ENCODE measurements at regions not wholly inside any gene's neighbourhood (a gene's known extent, or its start where the extent isn't known, plus 50 kb on each side); places are given as distances from the start of the nearest gene placed in this dataset.

- TF ChIP-seq CBX8 (IDR thresholded peaks at IDR 0.05; ENCODE audit: borderline replicate concordance, low read depth, low read length) (no peak), CREB1 (IDR thresholded peaks at IDR 0.05) (no peak), POLR2A (IDR thresholded peaks at IDR 0.05; ENCODE audit: control extremely low read depth in 1 of 2, low read depth in 2 of 2, low read length in 2 of 2) (no peak), RAD21 (IDR thresholded peaks at IDR 0.05 in 1 of 2, conservative IDR thresholded peaks at IDR 0.05 in 1 of 2; ENCODE audit: low read depth in 2 of 2, low read length in 2 of 2) (no peak), CTCF (IDR thresholded peaks at IDR 0.05; ENCODE audit: control extremely low read depth in 1 of 3, insufficient read depth in 1 of 3, low read depth in 1 of 3, low read length in 3 of 3) (no peak)
Measured at GRCh38 chr13:30109471-30110135, 197.7 kb downstream of the KATNAL1 start.
